GM23338 (cell line): ENCODE measurements at regions not wholly inside any gene's neighbourhood (a gene's known extent, or its start where the extent isn't known, plus 50 kb on each side); places are given as distances from the start of the nearest gene placed in this dataset.

Experiments
- ATAC-seq: fragments of 200-7000 bp; cut with Tn5 transposase; 3 replicates; pipeline ENCODE4 v1.9.1; 2020
- DNase-seq: peaks from one replicate; pipeline ENCODE4 v3.0.0-alpha.2; 2015; ENCODE audit warnings: low spot score
- H2AFZ ChIP-seq: fragments of 200-600 bp; sonication (generic); 2 replicates; pipeline ENCODE4 v1.8.0; 2016; ENCODE audit warnings: antibody characterized with exemption, mild to moderate bottlenecking, moderate library complexity
- H3F3A ChIP-seq: fragments of 200-600 bp; sonication (generic); replicated peaks from 2 replicates; pipeline ENCODE4 v1.8.0; 2017; ENCODE audit warnings: antibody characterized with exemption, mixed run types, low read depth
- H3K27ac ChIP-seq: fragments of 200-600 bp; sonication (generic); 2 replicates; pipeline ENCODE4 v1.6.1; 2016; ENCODE audit warnings: low read depth
- H3K27me3 ChIP-seq: fragments of 200-600 bp; sonication (generic); 2 replicates; pipeline ENCODE4 v1.8.0; 2016; ENCODE audit warnings: mild to moderate bottlenecking, mixed run types, moderate library complexity; ENCODE audit not compliant: insufficient read depth
- H3K36me3 ChIP-seq: fragments of 200-600 bp; sonication (generic); 2 replicates; pipeline ENCODE4 v1.8.0; 2016; ENCODE audit warnings: mild to moderate bottlenecking; ENCODE audit not compliant: insufficient read depth
- H3K4me1 ChIP-seq: fragments of 200-600 bp; sonication (generic); 2 replicates; pipeline ENCODE4 v1.8.0; 2016; ENCODE audit warnings: mild to moderate bottlenecking, moderate library complexity; ENCODE audit not compliant: insufficient read depth
- H3K4me2 ChIP-seq: fragments of 200-600 bp; sonication (generic); 2 replicates; pipeline ENCODE4 v1.7.1; 2017; ENCODE audit warnings: mixed run types
- H3K4me3 ChIP-seq: fragments of 200-600 bp; sonication (generic); 2 replicates; pipeline ENCODE4 v1.6.1; 2016; ENCODE audit warnings: mixed run types
- H3K79me2 ChIP-seq: fragments of 200-600 bp; sonication (generic); replicated peaks from 2 replicates; pipeline ENCODE4 v1.8.0; 2017; ENCODE audit warnings: mild to moderate bottlenecking; ENCODE audit not compliant: insufficient read depth
- H3K9me2 ChIP-seq: fragments of 200-600 bp; sonication (generic); 2 replicates; pipeline ENCODE4 v1.8.0; 2017; ENCODE audit not compliant: insufficient read depth
- H4K20me1 ChIP-seq: fragments of 200-600 bp; sonication (generic); replicated peaks from 2 replicates; pipeline ENCODE4 v1.8.0; 2017; ENCODE audit warnings: mild to moderate bottlenecking; ENCODE audit not compliant: insufficient read depth
- H3K27ac Mint-ChIP-seq: 2 replicates; pipeline ENCODE4 v1.8.0; 2020; ENCODE audit warnings: inconsistent platforms, mild to moderate bottlenecking, moderate library complexity, mixed read lengths
- H3K27me3 Mint-ChIP-seq: 3 replicates; pipeline ENCODE4 v1.8.0; 2022; ENCODE audit warnings: low read depth, mild to moderate bottlenecking, moderate library complexity, mixed read lengths, inconsistent platforms; ENCODE audit not compliant: insufficient read depth, poor library complexity
- H3K36me3 Mint-ChIP-seq: 3 replicates; pipeline ENCODE4 v1.8.0; 2021; ENCODE audit warnings: low read depth, mild to moderate bottlenecking, inconsistent platforms, moderate library complexity, mixed read lengths
- H3K4me1 Mint-ChIP-seq: 3 replicates; pipeline ENCODE4 v1.8.0; 2020; ENCODE audit warnings: mild to moderate bottlenecking, inconsistent platforms, mixed read lengths
- H3K4me3 Mint-ChIP-seq: 3 replicates; pipeline ENCODE4 v1.8.0; 2021; ENCODE audit warnings: moderate library complexity, mild to moderate bottlenecking, inconsistent platforms, mixed read lengths
- H3K9me3 Mint-ChIP-seq: 3 replicates; pipeline ENCODE4 v1.8.0; 2020; ENCODE audit warnings: moderate library complexity, mild to moderate bottlenecking, inconsistent platforms, mixed read lengths
- CREB1 ChIP-seq: fragments of 250-450 bp; sonication (Bioruptor Pico); IDR thresholded peaks from 2 replicates; pipeline ENCODE4 v1.5.0; 2020; ENCODE audit warnings: low read depth, mild to moderate bottlenecking, moderate library complexity
- CTCF ChIP-seq, 2 experiments: fragments of 200-600 bp in 1 of 2; sonication (generic) in 1 of 2; conservative IDR thresholded peaks; 2 replicates each; pipeline versions ENCODE4 v1.5.1 to v1.6.1; 2016 to 2017; ENCODE audit warnings: antibody characterized with exemption in 2 of 2, low read depth in 2 of 2, mild to moderate bottlenecking in 2 of 2, moderate library complexity in 1 of 2
- ETS1 ChIP-seq: IDR thresholded peaks from 2 replicates; pipeline ENCODE4 v1.6.1; 2016; ENCODE audit warnings: antibody characterized with exemption
- EZH2 ChIP-seq: fragments of 200-600 bp; sonication (generic); IDR thresholded peaks from one replicate; pipeline ENCODE4 v1.8.0; 2017; ENCODE audit warnings: antibody characterized with exemption, mild to moderate bottlenecking, low read depth; ENCODE audit not compliant: unreplicated experiment
- EZH2phosphoT487 ChIP-seq: fragments of 200-600 bp; sonication (generic); IDR thresholded peaks from one replicate; pipeline ENCODE4 v1.8.1; 2018; ENCODE audit warnings: antibody characterized with exemption; ENCODE audit not compliant: unreplicated experiment
- JUNB ChIP-seq: IDR thresholded peaks from one replicate; pipeline ENCODE4 v1.6.1; 2016; ENCODE audit warnings: antibody characterized with exemption; ENCODE audit not compliant: unreplicated experiment
- NANOG ChIP-seq: IDR thresholded peaks from 2 replicates; pipeline ENCODE4 v1.6.1; 2016; ENCODE audit warnings: antibody characterized with exemption, borderline replicate concordance
- POLR2AphosphoS5 ChIP-seq: IDR thresholded peaks from 2 replicates; pipeline ENCODE4 v1.6.1; 2016; ENCODE audit warnings: antibody characterized with exemption, low read depth
- REST ChIP-seq: IDR thresholded peaks from one replicate; pipeline ENCODE4 v1.6.1; 2018; ENCODE audit warnings: antibody characterized with exemption; ENCODE audit not compliant: unreplicated experiment
- ZNF114 ChIP-seq: fragments of 250-450 bp; sonication (Bioruptor Pico); IDR thresholded peaks from 2 replicates; pipeline ENCODE4 v1.5.0; 2020; ENCODE audit warnings: mild to moderate bottlenecking, moderate library complexity
- ZNF331 ChIP-seq: fragments of 250-450 bp; sonication (Bioruptor Pico); IDR thresholded peaks from 2 replicates; pipeline ENCODE4 v1.5.0; 2020; ENCODE audit warnings: low read depth, mild to moderate bottlenecking, moderate library complexity

GRCh38 chr10:62959553-62959952, 143.4 kb upstream of the EGR2 start:
- ATAC-seq, result no peak
- no peaks in the 10 kb centered on the region for H3K36me3 ChIP-seq
- no peaks in the 10 kb centered on the region for H3K79me2 ChIP-seq
- Mint-ChIP-seq H3K27me3 (no peaks in the 10 kb centered on the region), H3K27ac (no peak overlapping the region), H3K9me3 (peaks cover 7% of the 10 kb centered on the region; the same call in 2 of the 3 replicates), H3K36me3 (peaks cover 3% of the 10 kb centered on the region; the same call in 2 of the 3 replicates), H3K4me3 (no peak overlapping the region), H3K4me1 (peaks cover 11% of the 10 kb centered on the region)
- peaks cover 3% of the 10 kb centered on the region; the same call in 1 of the 2 replicates for H3K9me2 ChIP-seq
- TF ChIP-seq EZH2phosphoT487, result no peak
- no peak for TF ChIP-seq ETS1
- TF ChIP-seq REST, result no peak
- no peak for TF ChIP-seq POLR2AphosphoS5
- TF ChIP-seq ZNF114 (CRISPR knock-in tag), result no peak
- no peak for TF ChIP-seq NANOG
- no peak for TF ChIP-seq JUNB
- no peak for TF ChIP-seq CTCF (conservative IDR thresholded peaks at IDR 0.05; ENCODE audit: low read depth in 2 of 2)
- no peak for TF ChIP-seq CREB1 (CRISPR knock-in tag)
- H3K4me3 ChIP-seq, result no peak overlapping the region
- H3K4me1 ChIP-seq, result no peaks in the 10 kb centered on the region
- no peaks in the 10 kb centered on the region for H3F3A ChIP-seq
- no peak overlapping the region for H3K27ac ChIP-seq
- no peaks in the 10 kb centered on the region for H3K27me3 ChIP-seq
- no peaks in the 10 kb centered on the region for H4K20me1 ChIP-seq
- H3K4me2 ChIP-seq, result no peak overlapping the region
- no peak for DNase-seq
- H2AFZ ChIP-seq, result 0 out of 2 replicates have a peak overlapping the region, but pooled peaks have one; percentile 52

- Histone ChIP-seq H2AFZ (no peak overlapping the region), H3K27ac (no peak overlapping the region), H3K4me2 (no peak overlapping the region), H3K4me1 (no peaks in the 10 kb centered on the region), H3K27me3 (no peaks in the 10 kb centered on the region), H4K20me1 (no peaks in the 10 kb centered on the region), H3F3A (no peaks in the 10 kb centered on the region), H3K9me2 (peaks cover 3% of the 10 kb centered on the region; the same call in 1 of the 2 replicates), H3K36me3 (no peaks in the 10 kb centered on the region), H3K4me3 (no peak overlapping the region), H3K79me2 (no peaks in the 10 kb centered on the region)
- no peak overlapping the region for H3K27ac Mint-ChIP-seq
- no peaks in the 10 kb centered on the region for H3K27me3 Mint-ChIP-seq
- H3K9me3 Mint-ChIP-seq, result peaks cover 5% of the 10 kb centered on the region; the same call in 2 of the 3 replicates
- peaks cover 6% of the 10 kb centered on the region for H3K4me1 Mint-ChIP-seq
- no peak overlapping the region for H3K4me3 Mint-ChIP-seq
- ATAC-seq, result no peak
- peaks cover under 1% of the 10 kb centered on the region; the same call in 1 of the 3 replicates for H3K36me3 Mint-ChIP-seq
- no peak for DNase-seq
- TF ChIP-seq NANOG (no peak), CTCF (conservative IDR thresholded peaks at IDR 0.05; ENCODE audit: low read depth in 2 of 2) (no peak), ZNF114 (CRISPR knock-in tag) (no peak), POLR2AphosphoS5 (no peak), EZH2 (no peak), EZH2phosphoT487 (no peak), ZNF331 (CRISPR knock-in tag) (no peak)
Measured at GRCh38 chr10:62958980-62959379, 142.8 kb upstream of the EGR2 start.
